Upper lobe of left lung (tissue), 6 donors: ENCODE measurements at regions not wholly inside any gene's neighbourhood (a gene's known extent, or its start where the extent isn't known, plus 50 kb on each side); places are given as distances from the start of the nearest gene placed in this dataset.

Experiments used
- ATAC-seq, 2 donors: fragments of 200-7000 bp; cut with Tn5 transposase; one replicate each; pipeline ENCODE4 v1.9.1; 2022; ENCODE audit warnings: mild to moderate bottlenecking in 2 of 2, moderate library complexity in 2 of 2; ENCODE audit not compliant: low FRiP score in 2 of 2
- DNase-seq, 2 donors: peaks; one replicate each; pipeline ENCODE4 v3.0.0-alpha.2; 2019 to 2020
- H3K27ac ChIP-seq, 4 donors: fragments of 200-600 bp; sonication (generic); one replicate each; pipeline ENCODE4 v1.5.1; 2016 to 2019
- H3K27me3 ChIP-seq, 4 donors: fragments of 200-600 bp; sonication (generic); one replicate each; pipeline ENCODE4 v1.5.1; 2017 to 2019
- H3K36me3 ChIP-seq, 4 donors: fragments of 200-600 bp; sonication (generic); one replicate each; pipeline ENCODE4 v1.5.1; 2016 to 2019
- H3K4me1 ChIP-seq, 4 donors: fragments of 200-600 bp; sonication (generic); one replicate each; pipeline ENCODE4 v1.5.1; 2018 to 2019
- H3K4me3 ChIP-seq, 4 donors: fragments of 200-600 bp; sonication (generic); one replicate each; pipeline ENCODE4 v1.5.1; 2017 to 2019; ENCODE audit warnings: mild to moderate bottlenecking in 2 of 4, moderate library complexity in 1 of 4
- H3K9me3 ChIP-seq, 4 donors: fragments of 200-600 bp; sonication (generic); one replicate each; pipeline ENCODE4 v1.5.1; 2018 to 2019
- EP300 ChIP-seq, 4 donors: sonication (generic); formaldehyde crosslinking; IDR thresholded peaks; one replicate each; pipeline ENCODE4 v1.5.1; 2017; ENCODE audit warnings: antibody characterized with exemption in 4 of 4, control low read depth in 2 of 4
- POLR2A ChIP-seq, 4 donors: fragments of 450-650 bp; IDR thresholded peaks; one replicate each; pipeline ENCODE4 v1.5.1; 2016 to 2017; ENCODE audit warnings: antibody characterized with exemption in 4 of 4, mild to moderate bottlenecking in 2 of 4
- POLR2AphosphoS5 ChIP-seq, 2 donors: sonication (generic); formaldehyde crosslinking; IDR thresholded peaks; one replicate each; pipeline ENCODE4 v1.5.1; 2017; ENCODE audit warnings: antibody characterized with exemption in 2 of 2
- WGBS, 2 donors: methylation state at CpG; one replicate each; pipeline ENCODE4 v1.1.5; 2017 to 2018; 5-methylcytosine and 5-hydroxymethylcytosine counted together
- TF ChIP-seq, protein P1 (sequence below), 6 experiments: fragments of 450-650 bp in 4 of 6; fragments of 200-600 bp in 2 of 6; sonication (generic) in 2 of 6; IDR thresholded peaks; one replicate each; pipeline ENCODE4 v1.5.1; 2016 to 2019; ENCODE audit warnings: antibody characterized with exemption in 6 of 6
- donor health status: DM: no; HTN: no; CAD: no; lungs with moderate emphysema.
- donor health status: DM: no; HTN: yes; CAD: no; lungs with severe emphysema.

DNA sequence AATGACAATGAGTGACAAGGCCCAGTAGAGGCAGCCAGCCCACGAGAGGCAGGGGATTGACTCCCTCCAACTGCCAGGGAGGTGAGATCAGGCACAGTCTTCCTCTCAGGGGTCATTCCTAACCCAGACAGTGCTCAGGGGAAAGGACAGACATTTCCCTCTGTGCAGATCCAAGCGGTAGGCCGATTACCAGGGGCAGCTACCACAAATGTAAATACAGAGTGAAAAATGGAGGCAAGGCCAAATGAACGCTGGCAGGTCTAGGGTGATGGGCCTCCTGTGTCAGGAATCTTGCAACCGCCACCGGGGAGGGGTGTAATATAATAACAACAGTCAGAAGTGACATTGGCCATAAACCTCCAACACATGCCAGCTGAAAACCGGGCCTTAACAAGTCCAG, 881.4 kb downstream of the UQCRFS1 start:
- ATAC-seq (no peak), DNase-seq (no peak)
- Histone ChIP-seq H3K27ac (no peak overlapping the region), H3K4me1 (no peaks in the 10 kb centered on the region), H3K36me3 (no peaks in the 10 kb centered on the region), H3K27me3 (no peaks in the 10 kb centered on the region), H3K4me3 (no peak overlapping the region), H3K9me3 (no peaks in the 10 kb centered on the region)
- 64 to 68% methylated on average over 7 of the region's 7 CpGs for WGBS, 2 donors
- TF ChIP-seq EP300 (IDR thresholded peaks at IDR 0.05) (no peak), POLR2A (IDR thresholded peaks at IDR 0.05) (no peak), POLR2AphosphoS5 (IDR thresholded peaks at IDR 0.05) (no peak)
- TF ChIP-seq, protein P1, sequence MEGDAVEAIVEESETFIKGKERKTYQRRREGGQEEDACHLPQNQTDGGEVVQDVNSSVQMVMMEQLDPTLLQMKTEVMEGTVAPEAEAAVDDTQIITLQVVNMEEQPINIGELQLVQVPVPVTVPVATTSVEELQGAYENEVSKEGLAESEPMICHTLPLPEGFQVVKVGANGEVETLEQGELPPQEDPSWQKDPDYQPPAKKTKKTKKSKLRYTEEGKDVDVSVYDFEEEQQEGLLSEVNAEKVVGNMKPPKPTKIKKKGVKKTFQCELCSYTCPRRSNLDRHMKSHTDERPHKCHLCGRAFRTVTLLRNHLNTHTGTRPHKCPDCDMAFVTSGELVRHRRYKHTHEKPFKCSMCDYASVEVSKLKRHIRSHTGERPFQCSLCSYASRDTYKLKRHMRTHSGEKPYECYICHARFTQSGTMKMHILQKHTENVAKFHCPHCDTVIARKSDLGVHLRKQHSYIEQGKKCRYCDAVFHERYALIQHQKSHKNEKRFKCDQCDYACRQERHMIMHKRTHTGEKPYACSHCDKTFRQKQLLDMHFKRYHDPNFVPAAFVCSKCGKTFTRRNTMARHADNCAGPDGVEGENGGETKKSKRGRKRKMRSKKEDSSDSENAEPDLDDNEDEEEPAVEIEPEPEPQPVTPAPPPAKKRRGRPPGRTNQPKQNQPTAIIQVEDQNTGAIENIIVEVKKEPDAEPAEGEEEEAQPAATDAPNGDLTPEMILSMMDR (IDR thresholded peaks at IDR 0.05) = no peak

DNA sequence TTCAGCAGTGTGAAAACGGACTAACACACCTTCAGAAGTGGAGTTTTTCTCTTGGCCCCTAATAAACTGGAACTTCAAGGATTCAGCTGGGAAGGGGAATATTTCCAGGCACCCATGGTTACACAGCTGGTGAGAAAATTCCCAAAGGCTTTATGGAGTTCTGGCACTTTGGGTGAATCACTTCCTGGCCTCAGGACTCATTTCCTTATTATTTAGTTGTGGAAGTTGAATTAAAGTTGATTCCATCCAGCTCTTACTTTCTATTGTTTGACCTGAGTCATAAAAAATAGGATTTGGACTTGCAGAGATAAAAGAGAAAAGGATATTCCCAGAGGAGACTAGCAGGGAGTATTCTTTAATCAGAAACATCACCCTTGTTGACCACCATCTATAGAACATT, 882.1 kb downstream of the UQCRFS1 start:
- no peak for DNase-seq
- 73% methylated on average over 1 of the region's 1 CpG for WGBS, 2 donors
- H3K27ac ChIP-seq = no peak overlapping the region
- H3K36me3 ChIP-seq = no peaks in the 10 kb centered on the region
- TF ChIP-seq EP300 (IDR thresholded peaks at IDR 0.05) = no peak
- TF ChIP-seq, protein P1 (IDR thresholded peaks at IDR 0.05) = no peak
- no peak for TF ChIP-seq POLR2AphosphoS5 (IDR thresholded peaks at IDR 0.05)
- H3K27me3 ChIP-seq = no peaks in the 10 kb centered on the region
- H3K9me3 ChIP-seq = no peaks in the 10 kb centered on the region
- no peaks in the 10 kb centered on the region for H3K4me1 ChIP-seq
- no peak overlapping the region for H3K4me3 ChIP-seq
- ATAC-seq = no peak

DNA sequence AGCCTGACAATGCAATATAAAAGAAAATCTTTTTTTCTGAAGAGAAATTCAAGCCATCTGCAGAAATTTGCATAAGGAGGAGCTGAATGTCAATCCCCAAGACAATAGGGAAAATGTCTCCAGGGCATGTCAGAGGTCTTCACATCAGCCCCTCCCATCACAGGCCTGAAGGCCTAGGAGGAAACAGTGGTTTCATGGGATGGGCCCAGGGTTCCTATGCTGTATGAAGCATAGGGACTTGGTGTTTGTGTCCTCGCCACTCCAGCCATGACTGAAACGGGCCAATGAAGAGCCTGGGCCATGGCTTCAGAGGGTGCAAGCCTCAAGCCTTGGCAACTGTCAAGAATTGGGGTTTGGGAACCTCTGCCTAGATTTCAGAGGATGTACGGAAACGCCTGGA, 883.5 kb downstream of the UQCRFS1 start:
- Histone ChIP-seq H3K4me3 (no peak overlapping the region), H3K27me3 (no peaks in the 10 kb centered on the region), H3K36me3 (no peaks in the 10 kb centered on the region), H3K4me1 (no peaks in the 10 kb centered on the region), H3K9me3 (no peaks in the 10 kb centered on the region), H3K27ac (no peak overlapping the region)
- WGBS, 2 donors = 69 to 73% methylated on average over 3 to 4 of the region's 4 CpGs
- ATAC-seq = no peak
- no peak for DNase-seq
- TF ChIP-seq POLR2AphosphoS5 (IDR thresholded peaks at IDR 0.05) (no peak), POLR2A (IDR thresholded peaks at IDR 0.05) (no peak), EP300 (IDR thresholded peaks at IDR 0.05) (no peak)
- TF ChIP-seq, protein P1 (IDR thresholded peaks at IDR 0.05) = no peak

DNA sequence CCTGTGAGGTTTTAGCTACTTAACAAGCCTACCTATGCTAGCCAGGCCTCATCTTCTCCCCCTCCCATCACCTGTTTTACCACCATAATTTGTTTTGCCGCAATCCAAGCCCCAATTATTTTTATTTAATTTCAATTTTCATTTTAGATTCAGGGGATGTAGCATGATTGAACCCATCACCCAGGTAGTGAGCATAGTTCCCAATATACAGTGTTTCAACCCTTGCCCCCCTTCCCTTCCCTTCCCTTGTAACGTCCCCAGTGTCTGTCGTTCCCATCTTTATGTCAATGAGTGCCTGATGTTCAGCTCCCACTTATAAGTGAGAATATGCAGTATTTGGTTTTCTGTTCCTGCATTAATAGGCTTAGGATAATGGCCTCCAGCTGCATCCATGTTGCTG, 885.0 kb downstream of the UQCRFS1 start:
- no peaks in the 10 kb centered on the region for H3K4me1 ChIP-seq
- no peak overlapping the region for H3K27ac ChIP-seq
- no peak overlapping the region for H3K4me3 ChIP-seq
- no peak for ATAC-seq
- H3K27me3 ChIP-seq = no peaks in the 10 kb centered on the region
- DNase-seq = no peak
- 24 to 76% methylated on average over 1 to 3 of the region's 3 CpGs for whole genome bisulfite sequencing, 2 donors
- H3K36me3 ChIP-seq = no peaks in the 10 kb centered on the region
- no peaks in the 10 kb centered on the region for H3K9me3 ChIP-seq
- TF ChIP-seq POLR2A (IDR thresholded peaks at IDR 0.05) = no peak
- no peak for TF ChIP-seq EP300 (IDR thresholded peaks at IDR 0.05)
- no peak for TF ChIP-seq POLR2AphosphoS5 (IDR thresholded peaks at IDR 0.05)
- TF ChIP-seq, protein P1 (IDR thresholded peaks at IDR 0.05) = no peak

DNA sequence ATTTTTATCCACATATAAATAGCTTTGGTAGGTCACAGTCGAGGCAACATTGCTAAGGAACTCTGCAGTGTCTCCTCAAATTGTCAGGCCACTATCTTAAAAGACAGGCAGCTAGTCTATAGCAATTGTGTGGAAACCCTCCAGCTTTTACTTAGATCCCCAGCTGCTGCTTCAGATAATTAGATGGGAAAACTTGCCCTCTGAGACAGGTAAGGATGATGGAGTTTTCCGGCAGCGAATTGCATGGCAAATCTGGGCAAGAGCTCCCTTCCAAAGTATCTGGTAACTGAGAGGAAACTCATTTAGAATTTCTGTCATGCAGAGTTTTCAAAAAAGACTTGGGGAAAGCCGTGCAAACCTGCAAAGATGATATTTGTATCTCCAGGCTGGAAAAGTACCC, 886.2 kb downstream of the UQCRFS1 start:
- no peaks in the 10 kb centered on the region for H3K36me3 ChIP-seq
- WGBS, 2 donors = 71 to 82% methylated on average over 4 of the region's 4 CpGs
- no peak for TF ChIP-seq EP300 (IDR thresholded peaks at IDR 0.05)
- TF ChIP-seq, protein P1 (IDR thresholded peaks at IDR 0.05) = no peak
- no peak for TF ChIP-seq POLR2AphosphoS5 (IDR thresholded peaks at IDR 0.05)
- TF ChIP-seq POLR2A (IDR thresholded peaks at IDR 0.05) = no peak

More for the DNA sequence above, 886.2 kb downstream of the UQCRFS1 start:
- no peaks in the 10 kb centered on the region for H3K27me3 ChIP-seq
- no peaks in the 10 kb centered on the region for H3K9me3 ChIP-seq
- H3K27ac ChIP-seq = no peak overlapping the region
- no peak for ATAC-seq
- no peaks in the 10 kb centered on the region for H3K4me1 ChIP-seq
- DNase-seq = no peak
- no peak overlapping the region for H3K4me3 ChIP-seq
